HG02759 (cell line): ENCODE measurements at regions not wholly inside any gene's neighbourhood (a gene's known extent, or its start where the extent isn't known, plus 50 kb on each side); places are given as distances from the start of the nearest gene placed in this dataset.

Experiments used
- ATAC-seq: cut with Tn5 transposase; IDR thresholded peaks from one replicate; pipeline ENCODE4 v1.9.1; 2021; ENCODE audit warnings: mild to moderate bottlenecking, moderate library complexity; ENCODE audit not compliant: unreplicated experiment

DNA sequence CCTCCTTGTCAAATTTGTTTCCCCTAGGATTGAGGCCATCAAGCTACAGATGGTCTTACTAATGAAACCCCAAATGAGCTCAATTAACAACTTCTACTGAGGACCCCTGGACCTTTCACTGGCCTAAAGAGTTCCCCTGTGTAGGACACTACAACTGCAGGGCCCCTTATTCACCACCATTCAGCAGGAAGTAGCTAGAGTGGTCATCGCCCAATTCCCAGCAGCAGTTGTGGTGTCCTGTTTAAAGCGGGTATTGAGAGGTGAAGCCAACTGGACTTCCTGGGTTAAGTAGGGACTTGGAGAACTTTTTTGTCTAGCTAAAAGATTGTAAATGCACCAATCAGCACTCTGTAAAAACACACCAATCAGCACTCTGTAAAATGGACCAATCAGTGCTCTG is 1466.9 kb downstream of the KCNT2 start:
- no peak for ATAC-seq

- no peak for ATAC-seq
Measured at GRCh38 chr1:195130598-195130997, 1477.6 kb downstream of the KCNT2 start.

- no peak for ATAC-seq
Measured at GRCh38 chr1:195122497-195122896, 1485.7 kb downstream of the KCNT2 start.

- no peak for ATAC-seq
Measured at GRCh38 chr1:195113471-195113870, 1494.8 kb downstream of the KCNT2 start.

GRCh38 chr1:195105773-195106172 is 1502.5 kb downstream of the KCNT2 start:
- ATAC-seq = no peak

GRCh38 chr1:195105281-195105680 is 1503.0 kb downstream of the KCNT2 start:
- ATAC-seq = peak; percentile 69

GRCh38 chr1:195097316-195097715 is 1510.9 kb downstream of the KCNT2 start:
- ATAC-seq = no peak

DNA sequence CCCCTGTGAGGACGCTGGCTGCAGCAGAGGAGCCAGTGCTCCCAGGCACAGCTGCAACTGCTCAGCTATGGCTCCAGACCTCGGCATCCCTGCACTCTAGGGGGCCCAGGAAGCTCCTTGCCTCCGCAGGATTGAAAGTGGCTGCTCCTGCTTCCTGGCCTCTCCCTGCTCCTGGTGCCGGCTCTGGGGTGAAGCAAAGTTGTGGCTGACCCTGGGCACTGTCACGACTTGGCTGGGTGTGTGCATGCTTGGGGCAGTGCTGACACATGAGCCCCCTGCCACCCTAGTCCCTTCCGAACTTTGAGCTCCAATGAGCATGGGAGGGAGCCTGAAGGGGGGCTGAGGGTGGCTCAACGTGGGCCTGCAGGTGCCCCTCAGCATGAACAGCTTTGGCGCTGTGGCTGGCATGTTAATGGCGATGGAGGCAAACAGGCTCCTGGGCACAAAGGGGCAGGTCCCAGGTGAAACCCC is 1512.2 kb downstream of the KCNT2 start:
- no peak for ATAC-seq

GRCh38 chr1:195085196-195085595 is 1523.0 kb downstream of the KCNT2 start:
- ATAC-seq = no peak

DNA sequence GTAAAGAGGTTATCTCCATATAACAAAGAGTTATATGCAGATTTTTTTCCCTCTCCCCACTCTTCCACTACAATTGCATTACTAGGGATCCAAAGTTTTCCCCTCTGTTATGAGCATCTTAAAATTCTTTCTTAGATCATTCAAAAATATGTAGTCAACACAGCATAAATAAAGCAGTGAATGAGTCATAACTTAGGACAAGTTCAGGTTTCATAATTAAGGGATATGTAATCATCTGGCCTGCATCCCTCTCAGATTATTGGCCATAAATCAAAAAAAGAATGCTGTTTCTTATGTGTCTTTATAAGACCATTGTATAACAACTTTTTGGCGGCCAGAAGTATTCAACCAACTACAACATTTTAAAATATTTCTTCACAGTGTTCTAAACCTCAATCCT is 1526.1 kb downstream of the KCNT2 start:
- ATAC-seq = no peak

DNA sequence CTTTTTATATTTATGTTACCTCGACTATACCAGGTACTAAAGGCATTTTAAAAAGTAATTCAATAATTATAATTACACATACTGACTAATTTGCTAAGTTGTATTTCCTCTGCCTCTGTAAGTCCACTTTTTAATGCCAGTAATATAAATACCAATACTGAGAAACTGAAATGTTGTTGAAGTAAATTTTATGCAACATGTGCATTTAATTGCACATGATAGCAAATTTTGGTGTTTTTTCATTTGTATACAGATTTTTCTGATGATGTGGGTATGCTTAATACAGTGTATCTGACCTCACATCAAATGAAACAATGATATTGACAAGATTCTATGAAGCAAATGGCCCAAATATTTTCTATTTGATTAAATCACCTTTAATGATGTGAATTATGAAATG is 1531.6 kb downstream of the KCNT2 start:
- no peak for ATAC-seq

GRCh38 chr1:195075973-195076372 is 1532.3 kb downstream of the KCNT2 start:
- ATAC-seq = no peak

DNA sequence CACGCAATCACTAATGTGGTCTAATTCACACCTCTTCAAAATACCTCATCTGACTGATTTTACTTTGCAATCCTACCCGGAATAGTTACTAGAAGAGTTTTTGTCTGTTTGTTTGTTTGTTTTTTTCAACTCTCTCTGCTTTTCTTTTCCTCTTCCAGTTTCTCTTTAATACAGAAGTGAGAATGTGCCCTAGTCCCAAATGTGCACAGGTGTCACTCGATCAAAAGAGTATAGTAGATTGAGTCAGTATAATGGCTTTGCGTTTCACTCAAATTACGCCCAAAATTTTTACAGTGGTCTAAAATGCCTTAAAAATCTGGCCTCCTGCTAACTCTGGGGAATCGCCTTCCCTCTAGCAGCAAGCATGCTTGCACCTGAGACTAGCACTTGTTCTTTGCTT is 1536.8 kb downstream of the KCNT2 start:
- ATAC-seq = no peak

- no peak for ATAC-seq
Measured at GRCh38 chr1:195065437-195065836, 1542.8 kb downstream of the KCNT2 start.

- ATAC-seq = no peak
Measured at GRCh38 chr1:195064358-195064757, 1543.9 kb downstream of the KCNT2 start.

- no peak for ATAC-seq
Measured at GRCh38 chr1:195054217-195054687, 1554.0 kb downstream of the KCNT2 start.

GRCh38 chr1:195053478-195053877 is 1554.8 kb downstream of the KCNT2 start:
- ATAC-seq = no peak

GRCh38 chr1:195047772-195048171 is 1560.5 kb downstream of the KCNT2 start:
- no peak for ATAC-seq

DNA sequence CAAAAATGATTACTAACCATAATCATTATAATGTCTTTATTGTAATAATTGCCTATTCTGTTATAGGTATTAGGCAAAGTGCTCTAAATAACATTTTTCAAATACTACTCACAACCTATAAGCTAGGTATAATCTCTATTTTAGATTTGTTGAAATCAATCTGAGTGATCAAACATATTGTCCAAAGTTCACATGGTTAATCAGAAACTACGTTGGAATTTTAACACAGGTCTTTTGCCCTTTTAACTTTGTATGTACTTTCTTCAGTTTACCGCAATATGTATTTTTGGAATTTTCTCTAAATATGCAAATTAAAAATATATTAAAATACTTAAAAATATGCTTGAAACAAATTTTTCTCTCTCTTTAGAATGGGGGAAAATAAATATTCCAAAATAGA is 1563.2 kb downstream of the KCNT2 start:
- ATAC-seq = no peak

- ATAC-seq = no peak
Measured at GRCh38 chr1:195030793-195031192, 1577.4 kb downstream of the KCNT2 start.

GRCh38 chr1:195026792-195027191 is 1581.4 kb downstream of the KCNT2 start:
- no peak for ATAC-seq

- ATAC-seq = no peak
Measured at GRCh38 chr1:195019385-195019784, 1588.9 kb downstream of the KCNT2 start.

- ATAC-seq = no peak
Measured at GRCh38 chr1:195012995-195013394, 1595.2 kb downstream of the KCNT2 start.

DNA sequence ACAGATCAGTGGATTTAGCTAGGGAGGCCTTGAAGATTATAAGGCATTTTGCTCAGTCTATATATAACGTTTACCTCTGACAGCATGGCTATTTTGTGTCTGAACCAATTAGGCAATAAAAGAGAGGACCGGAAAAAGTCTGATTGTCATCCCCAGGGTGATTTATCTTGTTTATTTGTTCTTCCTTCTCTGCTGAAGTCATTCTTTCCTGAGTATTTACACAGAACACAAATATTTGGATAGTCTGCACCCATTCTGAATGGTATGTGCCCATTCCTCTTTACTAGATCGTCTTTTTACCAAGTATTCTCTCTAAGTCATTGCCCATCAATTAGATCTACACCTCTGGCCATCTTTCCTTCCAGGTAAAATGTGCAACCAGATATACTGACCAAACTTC is 1602.9 kb downstream of the KCNT2 start:
- ATAC-seq = no peak
